ENCODE measurements at regions not wholly inside any gene's neighbourhood (a gene's known extent, or its start where the extent isn't known, plus 50 kb on each side); places are given as distances from the start of the nearest gene placed in this dataset.

DNA sequence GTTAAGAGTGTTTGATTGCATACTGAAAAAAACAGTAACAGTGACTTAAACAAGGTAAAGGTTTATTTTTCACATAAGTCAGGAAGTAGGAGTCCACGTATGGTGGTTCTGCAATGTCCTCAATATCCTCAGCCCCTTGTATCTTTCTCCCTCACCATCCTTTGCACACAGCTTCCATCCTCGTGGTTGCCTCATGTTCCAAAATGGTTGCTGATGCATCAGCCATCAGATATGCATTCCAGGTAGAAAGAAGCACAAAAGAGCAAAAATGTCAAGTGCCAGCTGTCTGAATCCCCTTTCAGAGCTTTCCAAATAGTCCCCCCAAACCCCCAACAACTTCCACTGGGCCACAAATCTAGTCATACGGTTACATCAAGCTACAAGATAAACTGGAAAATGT, 138.1 kb downstream of the SYF2 start:
- no peak overlapping the region for H3K4me3 ChIP-seq
- peaks cover 0 to 6% (median 2%) of the 10 kb centered on the region in 4 donors for H3K9me3 ChIP-seq
- no peak overlapping the region for H3K27ac ChIP-seq (replicated peaks in 1 of 4)
- intact Hi-C loops (cut with DNase I): loop anchor here (10.0 kb wide), 1 partner anchor 159 kb away; the partner anchor contains the start of gene RUNX3
- no peak for DNase-seq (ENCODE audit: extremely low spot score)
- WGBS: 91% methylated on average over 3 of the region's 3 CpGs
- peaks cover 0 to 29% (median 2%) of the 10 kb centered on the region in 4 donors for H3K27me3 ChIP-seq
- no peaks in the 10 kb centered on the region for H3K36me3 ChIP-seq
- H3K4me1 ChIP-seq: peaks cover 0 to 4% (median 0%) of the 10 kb centered on the region in 4 donors
- TF ChIP-seq POLR2AphosphoS5 (IDR thresholded peaks at IDR 0.05): no peak
- no peak for TF ChIP-seq CTCF (IDR thresholded peaks at IDR 0.05)
- no peak for TF ChIP-seq EP300 (IDR thresholded peaks at IDR 0.05)

DNA sequence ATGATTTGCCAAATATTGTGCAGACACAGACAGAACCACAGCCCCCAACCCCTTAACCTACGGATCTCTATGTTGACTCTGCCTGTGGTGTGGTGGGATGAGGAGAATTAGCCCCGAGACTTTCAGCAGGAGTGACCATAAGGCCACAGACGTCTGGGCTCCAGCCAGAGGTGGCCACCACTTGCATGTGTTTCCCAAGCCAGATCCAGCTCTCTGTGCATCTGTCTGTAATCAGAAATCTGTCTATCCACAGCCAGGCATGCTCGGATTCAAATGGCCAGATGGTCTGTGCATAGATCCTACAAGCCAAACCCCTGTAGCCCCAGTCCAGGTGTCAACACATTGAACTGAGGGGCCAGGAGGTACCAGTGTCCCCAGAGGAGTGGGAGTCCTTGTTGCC, 140.6 kb downstream of the SYF2 start:
- Histone ChIP-seq H3K4me3 (no peak overlapping the region), H3K27ac (replicated peaks in 1 of 4) (no peak overlapping the region), H3K9me3 (peaks cover 0 to 6% (median 2%) of the 10 kb centered on the region in 4 donors), H3K27me3 (peaks cover 0 to 41% (median 4%) of the 10 kb centered on the region in 4 donors), H3K4me1 (no peaks in the 10 kb centered on the region), H3K36me3 (no peaks in the 10 kb centered on the region)
- 100% methylated on average over 1 of the region's 4 CpGs for WGBS
- no peak for TF ChIP-seq CTCF (IDR thresholded peaks at IDR 0.05)
- no peak for TF ChIP-seq POLR2AphosphoS5 (IDR thresholded peaks at IDR 0.05)
- no peak for TF ChIP-seq POLR2A (IDR thresholded peaks at IDR 0.05; ENCODE audit: low read depth)
- no peak for TF ChIP-seq EP300 (IDR thresholded peaks at IDR 0.05)
- intact Hi-C loops (cut with DNase I): loop anchor here (10.0 kb wide), 1 partner anchor 157 kb away; the partner anchor contains the start of gene RUNX3
- DNase-seq (ENCODE audit: extremely low spot score): no peak

- intact Hi-C loops (cut with DNase I): loop anchor here (10.0 kb wide), 1 partner anchor 156 kb away; the partner anchor contains the start of gene RUNX3
- H3K9me3 ChIP-seq: peaks cover 0 to 6% (median 2%) of the 10 kb centered on the region in 4 donors
- TF ChIP-seq POLR2A (IDR thresholded peaks at IDR 0.05; ENCODE audit: low read depth) (no peak), CTCF (IDR thresholded peaks at IDR 0.05) (no peak), POLR2AphosphoS5 (IDR thresholded peaks at IDR 0.05) (no peak), EP300 (IDR thresholded peaks at IDR 0.05) (no peak)
- no peaks in the 10 kb centered on the region for H3K36me3 ChIP-seq
- 87% methylated on average over 10 of the region's 13 CpGs for WGBS
- no peak overlapping the region for H3K27ac ChIP-seq (replicated peaks in 1 of 4)
- DNase-seq (ENCODE audit: extremely low spot score): no peak
- peaks cover 0 to 41% (median 4%) of the 10 kb centered on the region in 4 donors for H3K27me3 ChIP-seq
- no peak overlapping the region for H3K4me3 ChIP-seq
- H3K4me1 ChIP-seq: no peaks in the 10 kb centered on the region
Observed at GRCh38 chr1:25090707-25091422, 141.4 kb downstream of the SYF2 start.

- no peak for DNase-seq (ENCODE audit: extremely low spot score)
- intact Hi-C loops (cut with DNase I): loop anchor here (10.0 kb wide), 1 partner anchor 155 kb away; the partner anchor contains the start of gene RUNX3
- Histone ChIP-seq H3K9me3 (peaks cover 0 to 6% (median 2%) of the 10 kb centered on the region in 4 donors), H3K4me1 (no peaks in the 10 kb centered on the region), H3K27ac (replicated peaks in 1 of 4) (no peak overlapping the region), H3K27me3 (peaks cover 0 to 41% (median 4%) of the 10 kb centered on the region in 4 donors), H3K4me3 (no peak overlapping the region), H3K36me3 (no peaks in the 10 kb centered on the region)
- WGBS: 71% methylated on average over 7 of the region's 7 CpGs
- TF ChIP-seq EP300 (IDR thresholded peaks at IDR 0.05) (no peak), CTCF (IDR thresholded peaks at IDR 0.05) (no peak), POLR2AphosphoS5 (IDR thresholded peaks at IDR 0.05) (no peak), POLR2A (IDR thresholded peaks at IDR 0.05; ENCODE audit: low read depth) (no peak)
Observed at GRCh38 chr1:25089772-25090171, 142.5 kb downstream of the SYF2 start.
